Tibial nerve (tissue), 4 donors: ENCODE measurements at regions not wholly inside any gene's neighbourhood (a gene's known extent, or its start where the extent isn't known, plus 50 kb on each side); places are given as distances from the start of the nearest gene placed in this dataset.

Experiments used
- DNase-seq, 2 donors: peaks; one replicate each; pipeline ENCODE4 v3.0.0-alpha.2; 2019; ENCODE audit warnings: low spot score in 2 of 2
- H3K27ac ChIP-seq, 4 donors: fragments of 200-600 bp; sonication (generic) in 3 of 4; one replicate each; pipeline ENCODE4 v1.5.1; 2017 to 2019; ENCODE audit warnings: mild to moderate bottlenecking in 1 of 4
- H3K27me3 ChIP-seq, 2 donors: fragments of 200-600 bp; sonication (generic) in 1 of 2; one replicate each; pipeline versions ENCODE4 v1.5.1 to v1.6.0; 2017 to 2019
- H3K36me3 ChIP-seq, 3 donors: fragments of 200-600 bp; sonication (generic); one replicate each; pipeline ENCODE4 v1.5.1; 2018 to 2019
- H3K4me1 ChIP-seq, 4 donors: fragments of 200-600 bp; sonication (generic) in 3 of 4; one replicate each; pipeline ENCODE4 v1.5.1; 2017 to 2019
- H3K4me3 ChIP-seq, 4 donors: fragments of 200-600 bp; sonication (generic) in 3 of 4; one replicate each; pipeline ENCODE4 v1.5.1; 2017 to 2019; ENCODE audit warnings: mild to moderate bottlenecking in 1 of 4, moderate library complexity in 1 of 4
- H3K9me3 ChIP-seq, 4 donors: fragments of 200-600 bp; sonication (generic) in 3 of 4; one replicate each; pipeline ENCODE4 v1.5.1; 2017 to 2019
- CTCF ChIP-seq, 5 experiments: fragments of 200-600 bp in 3 of 5; fragments of 450-650 bp in 2 of 5; sonication (generic) in 3 of 5; IDR thresholded peaks; one replicate each; pipeline ENCODE4 v1.5.1; 2016 to 2019; ENCODE audit warnings: antibody characterized with exemption in 5 of 5, mild to moderate bottlenecking in 3 of 5, moderate library complexity in 2 of 5
- EP300 ChIP-seq, 2 donors: sonication (generic); formaldehyde crosslinking; IDR thresholded peaks; one replicate each; pipeline ENCODE4 v1.6.1; 2017; ENCODE audit warnings: antibody characterized with exemption in 2 of 2, mild to moderate bottlenecking in 1 of 2
- POLR2A ChIP-seq, 2 donors: fragments of 450-650 bp; IDR thresholded peaks; one replicate each; pipeline ENCODE4 v1.6.1; 2017; ENCODE audit warnings: antibody characterized with exemption in 2 of 2, mild to moderate bottlenecking in 2 of 2, moderate library complexity in 2 of 2
- WGBS, 2 donors: methylation state at CpG; one replicate each; pipeline ENCODE4 v1.1.5; 2018; 5-methylcytosine and 5-hydroxymethylcytosine counted together

- DNase-seq = no peak
- Histone ChIP-seq H3K27me3 (no peaks in the 10 kb centered on the region), H3K4me1 (peaks cover 0 to 3% (median 0%) of the 10 kb centered on the region in 4 donors), H3K36me3 (no peaks in the 10 kb centered on the region), H3K27ac (no peak overlapping the region), H3K4me3 (no peak overlapping the region), H3K9me3 (no peaks in the 10 kb centered on the region)
- 59 to 77% methylated on average over 6 of the region's 6 CpGs for WGBS, 2 donors
- TF ChIP-seq EP300 (IDR thresholded peaks at IDR 0.05) (no peak), CTCF (IDR thresholded peaks at IDR 0.05) (no peak), POLR2A (IDR thresholded peaks at IDR 0.05) (no peak)
These were observed 774.8 kb upstream of the TENM3 start for GRCh38 chr4:181468451-181468850.

GRCh38 chr4:181470306-181470705 is 772.9 kb upstream of the TENM3 start:
- WGBS, 2 donors = 45 to 47% methylated on average over 5 of the region's 5 CpGs
- H3K4me1 ChIP-seq = peaks cover 0 to 3% (median 0%) of the 10 kb centered on the region in 4 donors
- no peaks in the 10 kb centered on the region for H3K36me3 ChIP-seq
- TF ChIP-seq POLR2A (IDR thresholded peaks at IDR 0.05) = no peak
- TF ChIP-seq EP300 (IDR thresholded peaks at IDR 0.05) = no peak
- TF ChIP-seq CTCF (IDR thresholded peaks at IDR 0.05) = no peak
- H3K27me3 ChIP-seq = no peaks in the 10 kb centered on the region
- no peak for DNase-seq
- H3K4me3 ChIP-seq = no peak overlapping the region
- H3K27ac ChIP-seq = no peak overlapping the region
- H3K9me3 ChIP-seq = no peaks in the 10 kb centered on the region

- WGBS, 2 donors = 68 to 72% methylated on average over 3 of the region's 3 CpGs
- Histone ChIP-seq H3K9me3 (no peaks in the 10 kb centered on the region), H3K27ac (no peak overlapping the region)
These were observed 767.8 kb upstream of the TENM3 start for GRCh38 chr4:181475359-181475758.

GRCh38 chr4:181475781-181476507 is 767.3 kb upstream of the TENM3 start:
- 53 to 59% methylated on average over 14 of the region's 14 CpGs for WGBS, 2 donors
- Histone ChIP-seq H3K4me1 (no peaks in the 10 kb centered on the region), H3K27ac (no peak overlapping the region), H3K4me3 (no peak overlapping the region), H3K9me3 (no peaks in the 10 kb centered on the region), H3K27me3 (no peaks in the 10 kb centered on the region), H3K36me3 (no peaks in the 10 kb centered on the region)
- DNase-seq = no peak
- TF ChIP-seq CTCF (IDR thresholded peaks at IDR 0.05) = no peak

More at GRCh38 chr4:181475359-181475758, 767.8 kb upstream of the TENM3 start:
- H3K4me3 ChIP-seq = no peak overlapping the region
- H3K36me3 ChIP-seq = no peaks in the 10 kb centered on the region
- DNase-seq = no peak
- no peaks in the 10 kb centered on the region for H3K27me3 ChIP-seq
- TF ChIP-seq POLR2A (IDR thresholded peaks at IDR 0.05) (no peak), CTCF (IDR thresholded peaks at IDR 0.05) (no peak), EP300 (IDR thresholded peaks at IDR 0.05) (no peak)
- H3K4me1 ChIP-seq = no peaks in the 10 kb centered on the region

GRCh38 chr4:181476508-181476890 is 766.7 kb upstream of the TENM3 start:
- no peak overlapping the region for H3K4me3 ChIP-seq
- 59 to 64% methylated on average over 2 of the region's 2 CpGs for WGBS, 2 donors
- TF ChIP-seq CTCF (IDR thresholded peaks at IDR 0.05) (no peak), POLR2A (IDR thresholded peaks at IDR 0.05) (no peak)

More at GRCh38 chr4:181476508-181476890, 766.7 kb upstream of the TENM3 start:
- H3K27me3 ChIP-seq = no peaks in the 10 kb centered on the region
- H3K27ac ChIP-seq = no peak overlapping the region
- no peaks in the 10 kb centered on the region for H3K36me3 ChIP-seq
- H3K4me1 ChIP-seq = no peaks in the 10 kb centered on the region
- H3K9me3 ChIP-seq = no peaks in the 10 kb centered on the region
- no peak for DNase-seq
